DND-41 (cell line): ENCODE measurements at regions not wholly inside any gene's neighbourhood (a gene's known extent, or its start where the extent isn't known, plus 50 kb on each side); places are given as distances from the start of the nearest gene placed in this dataset.

ENCODE experiments used
- CTCF ChIP-seq: IDR thresholded peaks from 2 replicates; pipeline ENCODE4 v1.5.1; 2012; ENCODE audit warnings: borderline replicate concordance, low read length, moderate library complexity, mild to moderate bottlenecking; ENCODE audit not compliant: poor library complexity, severe bottlenecking; ENCODE audit errors: extremely low read depth
- EZH2 ChIP-seq: IDR thresholded peaks from 3 replicates; pipeline ENCODE4 v1.6.1; 2012; ENCODE audit warnings: borderline replicate concordance, low read depth, mild to moderate bottlenecking, moderate library complexity, low read length, inconsistent platforms; ENCODE audit not compliant: severe bottlenecking

- TF ChIP-seq CTCF (no peak), EZH2 (no peak)
These were observed 122.2 kb upstream of the LYZL1 start for GRCh38 chr10:29166713-29167112.
